HG03095 (cell line): ENCODE measurements at regions not wholly inside any gene's neighbourhood (a gene's known extent, or its start where the extent isn't known, plus 50 kb on each side); places are given as distances from the start of the nearest gene placed in this dataset.
"Not testable (repeated sequence)": the region's sequence is repeated elsewhere in the genome, so short reads cannot be mapped to it uniquely, and the experiment has no call there.

Experiments used
- ATAC-seq: cut with Tn5 transposase; IDR thresholded peaks from one replicate; pipeline ENCODE4 v1.9.1; 2021; ENCODE audit warnings: moderate library complexity; ENCODE audit not compliant: unreplicated experiment

GRCh38 chr6:155584006-155584405 lies 128.4 kb upstream of the NOX3 start:
- ATAC-seq: no peak

- no peak for ATAC-seq
Measured at GRCh38 chr6:155582016-155582991, 126.7 kb upstream of the NOX3 start.

- ATAC-seq: no peak
Measured at GRCh38 chr6:155580904-155581303, 125.3 kb upstream of the NOX3 start.

GRCh38 chr6:155578251-155578650 lies 122.6 kb upstream of the NOX3 start:
- no peak for ATAC-seq

GRCh38 chr6:155561966-155562364 lies 106.3 kb upstream of the NOX3 start:
- ATAC-seq: no peak

- ATAC-seq: no peak
Measured at GRCh38 chr6:155561257-155561965, 105.8 kb upstream of the NOX3 start.

GRCh38 chr6:155549928-155550327 lies 94.3 kb upstream of the NOX3 start:
- no peak for ATAC-seq

- ATAC-seq: no peak
Measured at GRCh38 chr6:155549028-155549798, 93.6 kb upstream of the NOX3 start.

GRCh38 chr6:155548576-155548975 lies 92.9 kb upstream of the NOX3 start:
- ATAC-seq: no peak

- ATAC-seq: no peak
Measured at GRCh38 chr6:155544677-155545076, 89.0 kb upstream of the NOX3 start.

GRCh38 chr6:155543166-155543847 lies 87.7 kb upstream of the NOX3 start:
- ATAC-seq: no peak

- ATAC-seq: no peak
Measured at GRCh38 chr6:155542036-155542435, 86.4 kb upstream of the NOX3 start.

- ATAC-seq: no peak
Measured at GRCh38 chr6:155538708-155539390, 83.2 kb upstream of the NOX3 start.

- ATAC-seq: no peak
Measured at GRCh38 chr6:155534678-155535077, 79.0 kb upstream of the NOX3 start.

- peak; percentile 83 for ATAC-seq
Measured at GRCh38 chr6:155530219-155530834, 74.7 kb upstream of the NOX3 start.

- ATAC-seq: not testable (repeated sequence)
Measured at GRCh38 chr6:155529814-155530213, 74.2 kb upstream of the NOX3 start.

- ATAC-seq: peak; percentile 55
Measured at GRCh38 chr6:155528982-155529453, 73.4 kb upstream of the NOX3 start.

- no peak for ATAC-seq
Measured at GRCh38 chr6:155528335-155528734, 72.7 kb upstream of the NOX3 start.

GRCh38 chr6:155527443-155527842 lies 71.8 kb upstream of the NOX3 start:
- ATAC-seq: no peak
